Stomach (tissue), 8 donors: ENCODE measurements at regions not wholly inside any gene's neighbourhood (a gene's known extent, or its start where the extent isn't known, plus 50 kb on each side); places are given as distances from the start of the nearest gene placed in this dataset.

Source experiments
- DNase-seq, 2 donors: peaks; one replicate each; pipeline versions ENCODE4 v3.0.0 to v3.0.0-alpha.2; 2013 to 2019
- H3K27ac ChIP-seq, 5 donors: fragments of 200-600 bp in 4 of 5; sonication (generic) in 4 of 5; one replicate each; pipeline ENCODE4 v1.5.1; 2013 to 2019; ENCODE audit warnings: mild to moderate bottlenecking in 1 of 5, moderate library complexity in 1 of 5
- H3K27me3 ChIP-seq, 3 donors: fragments of 200-600 bp; sonication (generic); one replicate each; pipeline ENCODE4 v1.5.1; 2017 to 2019; ENCODE audit warnings: mixed run types in 1 of 3
- H3K36me3 ChIP-seq, 4 donors: fragments of 200-600 bp; sonication (generic); 1 replicate in 3 of 4; 2 replicates in 1 of 4; pipeline ENCODE4 v1.5.1; 2016 to 2019
- H3K4me1 ChIP-seq, 4 donors: fragments of 200-600 bp; sonication (generic); one replicate each; pipeline ENCODE4 v1.5.1; 2016 to 2019
- H3K4me3 ChIP-seq, 4 donors: fragments of 200-600 bp; sonication (generic) in 3 of 4; one replicate each; pipeline ENCODE4 v1.5.1; 2016 to 2019; ENCODE audit warnings: mild to moderate bottlenecking in 1 of 4
- H3K9me3 ChIP-seq, 4 donors: fragments of 200-600 bp; sonication (generic); one replicate each; pipeline ENCODE4 v1.5.1; 2016 to 2019
- EP300 ChIP-seq: sonication (generic); formaldehyde crosslinking; IDR thresholded peaks from one replicate; pipeline ENCODE4 v1.6.1; 2017; ENCODE audit warnings: antibody characterized with exemption
- POLR2A ChIP-seq, 4 donors: fragments of 450-650 bp; IDR thresholded peaks; one replicate each; pipeline ENCODE4 v1.6.1; 2016; ENCODE audit warnings: antibody characterized with exemption in 4 of 4, control low read depth in 2 of 4, mild to moderate bottlenecking in 1 of 4, moderate library complexity in 1 of 4
- POLR2AphosphoS5 ChIP-seq, 3 donors: sonication (generic); formaldehyde crosslinking; IDR thresholded peaks; one replicate each; pipeline ENCODE4 v1.6.1; 2016; ENCODE audit warnings: antibody characterized with exemption in 3 of 3
- WGBS, 5 donors: extraction: QIAGEN DNeasy Blood & Tissue Kit in 3 of 5; methylation state at CpG; one replicate each; pipeline versions ENCODE4 v1.1.5 to v1.1.7; 2013 to 2018; 5-methylcytosine and 5-hydroxymethylcytosine counted together
- intact Hi-C: fragments of 100-400 bp; cut with DNase I; formaldehyde crosslinking; loops from one replicate; pipeline ENCODE4 v1.15.1; 2023; ENCODE audit warnings: low total_unique reads
- TF ChIP-seq, protein P1 (sequence below), 7 experiments: fragments of 450-650 bp in 4 of 7; fragments of 200-600 bp in 3 of 7; sonication (generic) in 3 of 7; IDR thresholded peaks; one replicate each; pipeline ENCODE4 v1.5.1; 2016 to 2019; ENCODE audit warnings: antibody characterized with exemption in 7 of 7, control low read depth in 2 of 7, mild to moderate bottlenecking in 1 of 7
- donor health status: healthy with polysubstance abuse.
- donor health status: Bipolar disorder and iron deficiency.
- donor health status: healthy.

DNA sequence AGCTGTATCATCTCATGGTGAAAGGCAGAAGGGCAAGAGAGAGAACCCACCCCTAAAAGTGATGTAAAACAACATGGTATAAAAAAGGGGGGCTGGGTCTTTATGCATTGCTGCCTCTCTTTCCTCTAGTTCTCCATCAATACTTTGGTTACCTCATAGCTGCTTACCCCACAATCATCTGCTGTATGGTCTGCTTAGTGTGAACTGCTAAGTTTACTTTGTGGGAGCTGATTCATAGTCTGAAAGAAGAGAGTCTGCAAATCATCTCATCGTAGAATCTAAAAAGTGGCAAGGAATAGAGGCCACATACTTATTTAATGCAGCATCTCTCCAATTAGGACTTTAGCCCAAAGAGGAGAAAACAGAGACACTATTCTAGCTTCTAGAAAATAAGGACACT is 546.8 kb downstream of the GBE1 start:
- 71 to 83% (median 76%) methylated on average over 1 of the region's 1 CpG for WGBS, 5 donors
- H3K9me3 ChIP-seq: no peaks in the 10 kb centered on the region
- DNase-seq: no peak
- no peak overlapping the region for H3K4me3 ChIP-seq
- no peaks in the 10 kb centered on the region for H3K36me3 ChIP-seq
- no peak for TF ChIP-seq POLR2A (IDR thresholded peaks at IDR 0.05)
- TF ChIP-seq EP300: no peak
- TF ChIP-seq POLR2AphosphoS5 (IDR thresholded peaks at IDR 0.05): no peak
- TF ChIP-seq, protein P1, sequence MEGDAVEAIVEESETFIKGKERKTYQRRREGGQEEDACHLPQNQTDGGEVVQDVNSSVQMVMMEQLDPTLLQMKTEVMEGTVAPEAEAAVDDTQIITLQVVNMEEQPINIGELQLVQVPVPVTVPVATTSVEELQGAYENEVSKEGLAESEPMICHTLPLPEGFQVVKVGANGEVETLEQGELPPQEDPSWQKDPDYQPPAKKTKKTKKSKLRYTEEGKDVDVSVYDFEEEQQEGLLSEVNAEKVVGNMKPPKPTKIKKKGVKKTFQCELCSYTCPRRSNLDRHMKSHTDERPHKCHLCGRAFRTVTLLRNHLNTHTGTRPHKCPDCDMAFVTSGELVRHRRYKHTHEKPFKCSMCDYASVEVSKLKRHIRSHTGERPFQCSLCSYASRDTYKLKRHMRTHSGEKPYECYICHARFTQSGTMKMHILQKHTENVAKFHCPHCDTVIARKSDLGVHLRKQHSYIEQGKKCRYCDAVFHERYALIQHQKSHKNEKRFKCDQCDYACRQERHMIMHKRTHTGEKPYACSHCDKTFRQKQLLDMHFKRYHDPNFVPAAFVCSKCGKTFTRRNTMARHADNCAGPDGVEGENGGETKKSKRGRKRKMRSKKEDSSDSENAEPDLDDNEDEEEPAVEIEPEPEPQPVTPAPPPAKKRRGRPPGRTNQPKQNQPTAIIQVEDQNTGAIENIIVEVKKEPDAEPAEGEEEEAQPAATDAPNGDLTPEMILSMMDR (IDR thresholded peaks at IDR 0.05): no peak
- no peak overlapping the region for H3K27ac ChIP-seq
- H3K4me1 ChIP-seq: no peaks in the 10 kb centered on the region
- no peaks in the 10 kb centered on the region for H3K27me3 ChIP-seq
- intact Hi-C loops: no loop called here

DNA sequence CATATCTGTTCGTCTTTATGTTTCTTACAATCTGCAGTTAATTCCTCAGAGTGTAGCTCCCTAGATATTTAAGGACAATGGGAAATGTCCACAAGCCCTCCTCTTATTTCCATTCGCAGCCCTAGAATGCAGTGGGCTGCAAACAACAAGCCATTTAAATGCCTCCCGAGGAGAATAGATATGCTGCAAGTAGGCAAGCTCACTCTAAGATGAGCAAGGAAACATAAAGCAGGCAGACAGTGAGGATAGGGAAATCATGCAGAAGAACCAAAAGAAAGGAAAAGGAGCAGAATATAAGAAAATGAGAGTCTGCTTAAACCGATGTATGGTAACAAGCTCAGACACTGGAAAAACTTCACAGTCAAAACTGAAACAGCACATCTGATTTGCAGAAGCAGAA is 561.9 kb downstream of the GBE1 start:
- Histone ChIP-seq H3K27me3 (no peaks in the 10 kb centered on the region), H3K36me3 (no peaks in the 10 kb centered on the region), H3K9me3 (no peaks in the 10 kb centered on the region), H3K4me1 (no peaks in the 10 kb centered on the region), H3K27ac (no peak overlapping the region), H3K4me3 (no peak overlapping the region)
- intact Hi-C loops: no loop called here
- no peak for TF ChIP-seq POLR2A (IDR thresholded peaks at IDR 0.05)
- TF ChIP-seq, protein P1 (IDR thresholded peaks at IDR 0.05): no peak
- TF ChIP-seq EP300: no peak
- no peak for TF ChIP-seq POLR2AphosphoS5 (IDR thresholded peaks at IDR 0.05)
- no peak for DNase-seq
- whole genome bisulfite sequencing, 5 donors: 35 to 49% (median 42%) methylated on average over 4 of the region's 4 CpGs

DNA sequence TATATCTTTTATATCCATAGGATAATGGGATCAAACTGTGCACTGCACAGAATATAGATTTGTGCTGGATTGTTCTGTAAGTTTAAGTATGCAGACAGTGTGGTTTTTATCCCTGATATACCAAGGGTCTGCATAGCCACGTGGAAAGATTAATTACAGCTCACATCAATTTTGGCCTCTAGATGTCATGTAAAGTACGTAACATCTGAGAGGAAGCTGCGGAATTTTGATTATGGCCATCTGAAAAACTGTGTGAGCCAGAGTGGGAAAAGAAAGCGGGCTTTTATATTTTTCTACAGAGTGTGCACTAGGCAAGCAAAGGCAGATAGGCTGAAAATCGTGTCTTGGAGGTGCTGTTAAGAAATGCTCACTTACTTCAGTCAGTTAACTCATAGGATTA is 562.7 kb downstream of the GBE1 start:
- Histone ChIP-seq H3K9me3 (no peaks in the 10 kb centered on the region), H3K4me3 (no peak overlapping the region), H3K4me1 (no peaks in the 10 kb centered on the region), H3K36me3 (no peaks in the 10 kb centered on the region), H3K27me3 (no peaks in the 10 kb centered on the region), H3K27ac (no peak overlapping the region)
- TF ChIP-seq, protein P1 (IDR thresholded peaks at IDR 0.05): no peak
- TF ChIP-seq EP300 (no peak), POLR2AphosphoS5 (IDR thresholded peaks at IDR 0.05) (no peak), POLR2A (IDR thresholded peaks at IDR 0.05) (no peak)
- intact Hi-C loops: no loop called here
- 42 to 63% (median 54%) methylated on average over 5 of the region's 5 CpGs for WGBS, 5 donors
- peak in 1 of 2 donors; percentile 6 for DNase-seq

GRCh38 chr3:81198216-81198615 is 563.2 kb downstream of the GBE1 start:
- no peak for TF ChIP-seq POLR2A (IDR thresholded peaks at IDR 0.05)
- TF ChIP-seq POLR2AphosphoS5 (IDR thresholded peaks at IDR 0.05): no peak
- TF ChIP-seq, protein P1 (IDR thresholded peaks at IDR 0.05): no peak
- TF ChIP-seq EP300: no peak
- H3K27ac ChIP-seq: no peak overlapping the region
- intact Hi-C loops: no loop called here
- no peaks in the 10 kb centered on the region for H3K4me1 ChIP-seq
- H3K9me3 ChIP-seq: no peaks in the 10 kb centered on the region
- WGBS, 5 donors: 53 to 68% (median 65%) methylated on average over 3 of the region's 3 CpGs
- DNase-seq: no peak
- no peak overlapping the region for H3K4me3 ChIP-seq
- H3K27me3 ChIP-seq: no peaks in the 10 kb centered on the region
- no peaks in the 10 kb centered on the region for H3K36me3 ChIP-seq
